Endothelial cell of umbilical vein (primary cell): ENCODE measurements at regions not wholly inside any gene's neighbourhood (a gene's known extent, or its start where the extent isn't known, plus 50 kb on each side); places are given as distances from the start of the nearest gene placed in this dataset.

Experiments
- BruUV-seq: library from RNA; stranded (reverse); fragments of 400-500 nt; replicated peaks from 2 replicates; lab custom pipeline; 2021; lab: Mats Ljungman, UMichigan
- CTCF ChIA-PET: fragments of 300-600, 350-600 bp; sonication (Branson Sonifier 250); formaldehyde crosslinking; loops from one replicate; lab custom pipeline; 2021; ENCODE audit warnings: antibody characterized with exemption, inconsistent platforms; lab: Charles Lee
- POLR2A ChIA-PET: fragments of 300-600, 350-600 bp; sonication (Branson Sonifier 250); formaldehyde crosslinking; loops from one replicate; lab custom pipeline; 2021; ENCODE audit warnings: antibody characterized with exemption, inconsistent platforms; lab: Charles Lee
- DNase-seq: peaks from one replicate; pipeline ENCODE4 v3.0.0-alpha.2; 2011; ENCODE audit warnings: low read depth, low spot score
- FAIRE-seq: peaks from 2 replicates; lab custom pipeline; 2011; peaks lifted over from hg19 to GRCh38; lab: Jason Lieb, UNC
- H2AFZ ChIP-seq: 2 replicates; pipeline ENCODE4 v1.6.0; 2012; ENCODE audit warnings: low read depth, low read length, control low read depth, inconsistent platforms
- H3K27ac ChIP-seq: 2 replicates; pipeline ENCODE4 v1.5.1; 2011; ENCODE audit warnings: low read depth, mild to moderate bottlenecking, control low read depth, low read length, moderate library complexity; ENCODE audit not compliant: insufficient read depth
- H3K27me3 ChIP-seq, 2 experiments: 2 replicates each; pipeline versions ENCODE4 v1.6.0 to v1.6.1; 2011; ENCODE audit warnings: low read length in 2 of 2, mixed read lengths in 1 of 2; ENCODE audit not compliant: control insufficient read depth in 2 of 2, insufficient read depth in 2 of 2
- H3K36me3 ChIP-seq, 2 experiments: 2 replicates in 1 of 2; 3 replicates in 1 of 2; pipeline ENCODE4 v1.5.1; 2011; ENCODE audit warnings: low read length in 2 of 2, mild to moderate bottlenecking in 1 of 2, moderate library complexity in 1 of 2; ENCODE audit not compliant: control insufficient read depth in 2 of 2, insufficient read depth in 2 of 2; ENCODE audit errors: extremely low read depth in 1 of 2
- H3K4me1 ChIP-seq: 3 replicates; pipeline ENCODE4 v1.5.1; 2011; ENCODE audit warnings: mild to moderate bottlenecking, low read length; ENCODE audit not compliant: control insufficient read depth, insufficient read depth; ENCODE audit errors: extremely low read depth
- H3K4me2 ChIP-seq: 2 replicates; pipeline ENCODE4 v1.6.1; 2011; ENCODE audit warnings: low read length, control low read depth, mixed read lengths; ENCODE audit not compliant: insufficient read depth
- H3K4me3 ChIP-seq, 3 experiments: fragments of 200-600 bp in 1 of 3; sonication (generic), shearing (Covaris generic) in 1 of 3; replicated peaks in 1 of 3; 2 replicates each; pipeline ENCODE4 v1.5.1; 2011 to 2016; ENCODE audit warnings: control low read depth in 3 of 3, low read length in 3 of 3, mild to moderate bottlenecking in 2 of 3, inconsistent platforms in 1 of 3, low read depth in 1 of 3, moderate library complexity in 1 of 3; ENCODE audit not compliant: insufficient read depth in 1 of 3
- H3K79me2 ChIP-seq: 2 replicates; pipeline ENCODE4 v1.6.0; 2012; ENCODE audit warnings: low read length, inconsistent platforms; ENCODE audit not compliant: control insufficient read depth, insufficient read depth
- H3K9ac ChIP-seq: replicated peaks from 2 replicates; pipeline ENCODE3; 2011; ENCODE audit warnings: low read length, control low read depth; ENCODE audit not compliant: insufficient read depth; ENCODE audit errors: extremely low read depth
- H3K9me1 ChIP-seq: replicated peaks from 3 replicates; pipeline ENCODE4 v1.6.0; 2011; ENCODE audit warnings: mild to moderate bottlenecking, low read length; ENCODE audit not compliant: control insufficient read depth, insufficient read depth; ENCODE audit errors: extremely low read depth
- H3K9me3 ChIP-seq: replicated peaks from 2 replicates; pipeline ENCODE4 v1.5.1; 2012; ENCODE audit warnings: low read length, inconsistent platforms; ENCODE audit not compliant: control insufficient read depth, insufficient read depth
- H4K20me1 ChIP-seq: replicated peaks from 2 replicates; pipeline ENCODE3; 2011; ENCODE audit warnings: mild to moderate bottlenecking, low read length; ENCODE audit not compliant: control insufficient read depth, insufficient read depth; ENCODE audit errors: extremely low read depth
- CTCF ChIP-seq, 2 donors: IDR thresholded peaks; 1 replicate in 1 of 2; 2 replicates in 1 of 2; pipeline ENCODE4 v1.5.1; 2011; ENCODE audit warnings: low read length in 2 of 2, mild to moderate bottlenecking in 2 of 2, moderate library complexity in 2 of 2, control low read depth in 1 of 2, inconsistent platforms in 1 of 2, low read depth in 1 of 2; ENCODE audit not compliant: insufficient read depth in 1 of 2; ENCODE audit errors: extremely low read depth in 1 of 2
- EZH2 ChIP-seq: IDR thresholded peaks from 2 replicates; pipeline ENCODE4 v1.6.1; 2012; ENCODE audit warnings: borderline replicate concordance, low read depth, mild to moderate bottlenecking, moderate library complexity, low read length, inconsistent platforms; ENCODE audit not compliant: severe bottlenecking
- FOS ChIP-seq: IDR thresholded peaks from 2 replicates; pipeline ENCODE4 v1.6.1; 2011; ENCODE audit warnings: mild to moderate bottlenecking, low read length, moderate library complexity, borderline replicate concordance; ENCODE audit not compliant: insufficient read depth
- GATA2 ChIP-seq: IDR thresholded peaks from 2 replicates; pipeline ENCODE4 v1.7.0; 2011; ENCODE audit warnings: low read depth, mild to moderate bottlenecking, moderate library complexity, mixed read lengths, low read length; ENCODE audit not compliant: insufficient read length, insufficient read depth
- JUN ChIP-seq: IDR thresholded peaks from 2 replicates; pipeline ENCODE4 v1.6.1; 2011; ENCODE audit warnings: borderline replicate concordance, low read depth; ENCODE audit not compliant: insufficient read length, insufficient read depth
- MAX ChIP-seq: IDR thresholded peaks from 2 replicates; pipeline ENCODE4 v1.6.1; 2011; ENCODE audit not compliant: insufficient read depth, insufficient read length
- MYC ChIP-seq: IDR thresholded peaks from one replicate; pipeline ENCODE4 v1.6.1; 2011; ENCODE audit warnings: mild to moderate bottlenecking, low read depth, low read length
- POLR2A ChIP-seq: IDR thresholded peaks from 2 replicates; pipeline ENCODE4 v1.6.1; 2012; ENCODE audit warnings: low read depth, mild to moderate bottlenecking, control low read depth, low read length
- POLR2AphosphoS5 ChIP-seq: IDR thresholded peaks from 2 replicates; pipeline ENCODE4 v1.6.1; 2012; ENCODE audit warnings: low read depth, mild to moderate bottlenecking, control low read depth, low read length, moderate library complexity; ENCODE audit not compliant: insufficient read depth
- dilution Hi-C: fragments of 300-500 bp; cut with MboI; formaldehyde crosslinking; loops from one replicate; pipeline ENCODE4 v1.15.0; 2019; ENCODE audit warnings: low sequenced_read_pairs; ENCODE audit not compliant: extremely low pct_ligation_motif_present
- intact Hi-C: fragments of 100-400 bp; cut with micrococcal nuclease; formaldehyde crosslinking; loops from one replicate; pipeline ENCODE4 v1.10.0; 2022

- TF ChIP-seq POLR2A: no peak
- no peak for TF ChIP-seq MYC
- no peak for TF ChIP-seq MAX
- no peak for TF ChIP-seq GATA2
- TF ChIP-seq FOS: no peak
- TF ChIP-seq EZH2: no peak
- TF ChIP-seq POLR2AphosphoS5: no peak
- no peak for TF ChIP-seq JUN
- no peak for TF ChIP-seq CTCF (IDR thresholded peaks at IDR 0.05; ENCODE audit: extremely low read depth in 1 of 2, insufficient read depth in 1 of 2, low read depth in 1 of 2, low read length in 2 of 2)
- H2AFZ ChIP-seq: no peak overlapping the region
- DNase-seq (no peak), FAIRE-seq (no peak)
- H3K79me2 ChIP-seq: no peaks in the 10 kb centered on the region
- no peaks in the 10 kb centered on the region for H3K4me1 ChIP-seq
- no peaks in the 10 kb centered on the region for H4K20me1 ChIP-seq
- H3K27me3 ChIP-seq: no peaks in the 10 kb centered on the region
- H3K9me1 ChIP-seq: no peaks in the 10 kb centered on the region
- dilution Hi-C loops (no loop called here), intact Hi-C loops (no loop called here)
- H3K9me3 ChIP-seq: no peaks in the 10 kb centered on the region
- POLR2A ChIA-PET: no interaction called here
- no TSS peak for BruUV-seq
- H3K4me3 ChIP-seq: no peak overlapping the region
- H3K27ac ChIP-seq: no peak overlapping the region
- H3K9ac ChIP-seq: no peak overlapping the region
- CTCF ChIA-PET: no interaction called here
- H3K36me3 ChIP-seq: no peaks in the 10 kb centered on the region
- H3K4me2 ChIP-seq: no peak overlapping the region
Measured at GRCh38 chr22:47396105-47396504, 633.7 kb downstream of the TBC1D22A start.
